ENCODE measurements at regions not wholly inside any gene's neighbourhood (a gene's known extent, or its start where the extent isn't known, plus 50 kb on each side); places are given as distances from the start of the nearest gene placed in this dataset.

GRCh38 chr7:101743241-101743994, 74.0 kb upstream of the CUX1 start:
- H4K20me1 ChIP-seq (ENCODE audit: insufficient read depth) = no peaks in the 10 kb centered on the region
- ChIA-PET CTCF (interaction anchor here (0.6 to 1.9 kb wide), 4 partner anchors 14 to 53 kb away, joined by 3 to 11 read pairs (median 4); no protein-coding TSS in a partner anchor), POLR2A (ENCODE audit: unreplicated experiment) (interaction anchor here (0.7 kb wide), 1 partner anchor 61 kb away, joined by 11 read pairs; no protein-coding TSS in a partner anchor)
- H3F3A ChIP-seq (ENCODE audit: insufficient read depth, low read depth) = peaks cover 11% of the 10 kb centered on the region
- peak overlapping the region; percentile 89 for H3K4me2 ChIP-seq
- H3K79me2 ChIP-seq (ENCODE audit: low read depth) = no peaks in the 10 kb centered on the region
- TF ChIP-seq EZH2 (IDR thresholded peaks at IDR 0.05; ENCODE audit: low read depth) = no peak
- TF ChIP-seq CTCF (conservative IDR thresholded peaks at IDR 0.05) = peak; percentile 51
- H3K4me1 ChIP-seq (replicated peaks; ENCODE audit: insufficient read depth) = peaks cover 28% of the 10 kb centered on the region
- intact Hi-C loops (cut with micrococcal nuclease; ENCODE audit: unreplicated experiment) = loop anchor here (1.0 to 5.0 kb wide), 4 partner anchors 14 to 72 kb away; no protein-coding TSS in a partner anchor
- no peaks in the 10 kb centered on the region for H3K27me3 ChIP-seq (ENCODE audit: insufficient read depth, low read depth)
- peak overlapping the region; percentile 63 for H3K4me3 ChIP-seq
- H2AFZ ChIP-seq = peak overlapping the region; percentile 80
- no peaks in the 10 kb centered on the region for H3K9me2 ChIP-seq (ENCODE audit: insufficient read depth)
- H3K36me3 ChIP-seq (ENCODE audit: low read depth) = no peaks in the 10 kb centered on the region
- no TSS peak for BruUV-seq (replicated peaks)
- DNase-seq = peak; percentile 52 to 66
- no peaks in the 10 kb centered on the region for H3K9me3 ChIP-seq (ENCODE audit: insufficient read depth, low read depth)
- no peak overlapping the region for H3K27ac ChIP-seq

- no peaks in the 10 kb centered on the region for H3K9me2 ChIP-seq (ENCODE audit: insufficient read depth)
- H3K27me3 ChIP-seq (ENCODE audit: insufficient read depth, low read depth) = no peaks in the 10 kb centered on the region
- no peak for DNase-seq
- no peaks in the 10 kb centered on the region for H3K79me2 ChIP-seq (ENCODE audit: low read depth)
- intact Hi-C loops (cut with micrococcal nuclease; ENCODE audit: unreplicated experiment) = loop anchor here (1.0 to 5.0 kb wide), 4 partner anchors 15 to 71 kb away; no protein-coding TSS in a partner anchor
- no TSS peak for BruUV-seq (replicated peaks)
- peak overlapping the region; percentile 89 for H3K4me2 ChIP-seq
- no peaks in the 10 kb centered on the region for H3K36me3 ChIP-seq (ENCODE audit: low read depth)
- H2AFZ ChIP-seq = peak overlapping the region; percentile 80; the same call in 1 of the 2 replicates
- peaks cover 28% of the 10 kb centered on the region for H3K4me1 ChIP-seq (replicated peaks; ENCODE audit: insufficient read depth)
- H3K27ac ChIP-seq = no peak overlapping the region
- H3F3A ChIP-seq (ENCODE audit: insufficient read depth, low read depth) = peaks cover 11% of the 10 kb centered on the region
- peak overlapping the region; percentile 63; the same call in 1 of the 2 replicates for H3K4me3 ChIP-seq
- ChIA-PET CTCF (interaction anchor here (0.6 to 1.9 kb wide), 2 partner anchors 15 to 48 kb away, joined by 4 to 11 read pairs; no protein-coding TSS in a partner anchor), POLR2A (ENCODE audit: unreplicated experiment) (no interaction called here)
- H4K20me1 ChIP-seq (ENCODE audit: insufficient read depth) = no peaks in the 10 kb centered on the region
- no peak for TF ChIP-seq CTCF (conservative IDR thresholded peaks at IDR 0.05)
- no peak for TF ChIP-seq EZH2 (IDR thresholded peaks at IDR 0.05; ENCODE audit: low read depth)
- H3K9me3 ChIP-seq (ENCODE audit: insufficient read depth, low read depth) = no peaks in the 10 kb centered on the region
Observed at GRCh38 chr7:101743995-101744360, 73.4 kb upstream of the CUX1 start.

GRCh38 chr7:101744588-101744987, 72.8 kb upstream of the CUX1 start:
- intact Hi-C loops (cut with micrococcal nuclease; ENCODE audit: unreplicated experiment) = loop anchor here (5.0 kb wide), 1 partner anchor 48 kb away; no protein-coding TSS in a partner anchor
- Histone ChIP-seq H3K27me3 (ENCODE audit: insufficient read depth, low read depth) (no peaks in the 10 kb centered on the region), H3K9me3 (ENCODE audit: insufficient read depth, low read depth) (no peaks in the 10 kb centered on the region), H3K4me1 (replicated peaks; ENCODE audit: insufficient read depth) (peaks cover 22% of the 10 kb centered on the region), H3K9me2 (ENCODE audit: insufficient read depth) (no peaks in the 10 kb centered on the region), H2AFZ (no peak overlapping the region), H3K4me2 (no peak overlapping the region), H3F3A (ENCODE audit: insufficient read depth, low read depth) (peaks cover 11% of the 10 kb centered on the region), H3K4me3 (no peak overlapping the region), H3K27ac (no peak overlapping the region), H3K79me2 (ENCODE audit: low read depth) (no peaks in the 10 kb centered on the region), H3K36me3 (ENCODE audit: low read depth) (no peaks in the 10 kb centered on the region), H4K20me1 (ENCODE audit: insufficient read depth) (no peaks in the 10 kb centered on the region)
- no peak for DNase-seq
- CTCF ChIA-PET = interaction anchor here (1.9 kb wide), 1 partner anchor 15 kb away, joined by 11 read pairs; no protein-coding TSS in a partner anchor
- POLR2A ChIA-PET (ENCODE audit: unreplicated experiment) = no interaction called here
- TF ChIP-seq EZH2 (IDR thresholded peaks at IDR 0.05; ENCODE audit: low read depth) (no peak), CTCF (conservative IDR thresholded peaks at IDR 0.05) (no peak)
- BruUV-seq (replicated peaks) = no TSS peak
